GM19395 (cell line): ENCODE measurements at regions not wholly inside any gene's neighbourhood (a gene's known extent, or its start where the extent isn't known, plus 50 kb on each side); places are given as distances from the start of the nearest gene placed in this dataset.
"Not testable (repeated sequence)": the region's sequence is repeated elsewhere in the genome, so short reads cannot be mapped to it uniquely, and the experiment has no call there.

Experiments used
- ATAC-seq: cut with Tn5 transposase; IDR thresholded peaks from one replicate; pipeline ENCODE4 v1.9.1; 2021; ENCODE audit warnings: mild to moderate bottlenecking, moderate library complexity; ENCODE audit not compliant: unreplicated experiment

- ATAC-seq: no peak
Observed at GRCh38 chr15:96790004-96790403, 459.5 kb downstream of the NR2F2 start.

- ATAC-seq: no peak
Observed at GRCh38 chr15:96792216-96792615, 461.7 kb downstream of the NR2F2 start.

GRCh38 chr15:96796841-96797240 lies 466.3 kb downstream of the NR2F2 start:
- ATAC-seq: no peak

GRCh38 chr15:96801576-96802150 lies 471.2 kb downstream of the NR2F2 start:
- no peak for ATAC-seq

- ATAC-seq: no peak
Observed at GRCh38 chr15:96802611-96803255, 472.2 kb downstream of the NR2F2 start.

- no peak for ATAC-seq
Observed at GRCh38 chr15:96804754-96805153, 474.3 kb downstream of the NR2F2 start.

GRCh38 chr15:96807361-96807760 lies 476.9 kb downstream of the NR2F2 start:
- no peak for ATAC-seq

GRCh38 chr15:96817900-96818299 lies 487.4 kb downstream of the NR2F2 start:
- ATAC-seq: no peak

GRCh38 chr15:96818861-96819260 lies 488.4 kb downstream of the NR2F2 start:
- no peak for ATAC-seq

- ATAC-seq: no peak
Observed at GRCh38 chr15:96827981-96828380, 497.5 kb downstream of the NR2F2 start.

- ATAC-seq: no peak
Observed at GRCh38 chr15:96837241-96837970, 506.9 kb downstream of the NR2F2 start.

GRCh38 chr15:96838081-96838480 lies 507.6 kb downstream of the NR2F2 start:
- ATAC-seq: no peak

GRCh38 chr15:96849271-96849900 lies 518.9 kb downstream of the NR2F2 start:
- no peak for ATAC-seq

GRCh38 chr15:96851613-96852012 lies 521.1 kb downstream of the NR2F2 start:
- no peak for ATAC-seq

- no peak for ATAC-seq
Observed at GRCh38 chr15:96858694-96859093, 528.2 kb downstream of the NR2F2 start.

GRCh38 chr15:96860741-96861140 lies 530.2 kb downstream of the NR2F2 start:
- ATAC-seq: no peak

GRCh38 chr15:96867992-96868391 lies 537.5 kb downstream of the NR2F2 start:
- ATAC-seq: no peak

- no peak for ATAC-seq
Observed at GRCh38 chr15:96869122-96869521, 538.6 kb downstream of the NR2F2 start.

GRCh38 chr15:96869790-96870189 lies 539.3 kb downstream of the NR2F2 start:
- ATAC-seq: no peak

- no peak for ATAC-seq
Observed at GRCh38 chr15:96870580-96870979, 540.1 kb downstream of the NR2F2 start.

- not testable (repeated sequence) for ATAC-seq
Observed at GRCh38 chr15:96877442-96877841, 546.9 kb downstream of the NR2F2 start.

GRCh38 chr15:96878129-96878528 lies 547.6 kb downstream of the NR2F2 start:
- ATAC-seq: no peak
